ENCODE measurements at regions not wholly inside any gene's neighbourhood (a gene's known extent, or its start where the extent isn't known, plus 50 kb on each side); places are given as distances from the start of the nearest gene placed in this dataset.
"Not testable (repeated sequence)": the region's sequence is repeated elsewhere in the genome, so short reads cannot be mapped to it uniquely, and the experiment has no call there.

GRCh38 chr14:77990337-77990736 is 179.8 kb upstream of the NRXN3 start:
- DNase-seq (ENCODE audit: extremely low spot score, unreplicated experiment) = no peak
- peaks cover 14% of the 10 kb centered on the region for H3K4me1 Mint-ChIP-seq (ENCODE audit: unreplicated experiment)
- H3K36me3 Mint-ChIP-seq = no peaks in the 10 kb centered on the region
- no peaks in the 10 kb centered on the region for H3K27me3 Mint-ChIP-seq
- no peak overlapping the region for H3K4me3 Mint-ChIP-seq
- H3K9me3 Mint-ChIP-seq = no peaks in the 10 kb centered on the region
- no peak for TF ChIP-seq CTCF (conservative IDR thresholded peaks at IDR 0.05)
- H3K27ac Mint-ChIP-seq = no peak overlapping the region

GRCh38 chr14:77991128-77991772 is 178.9 kb upstream of the NRXN3 start:
- H3K36me3 Mint-ChIP-seq = no peaks in the 10 kb centered on the region
- no peak overlapping the region for H3K4me3 Mint-ChIP-seq
- H3K9me3 Mint-ChIP-seq = no peaks in the 10 kb centered on the region
- DNase-seq (ENCODE audit: extremely low spot score, unreplicated experiment) = no peak
- H3K27ac Mint-ChIP-seq = no peak overlapping the region
- peaks cover 14% of the 10 kb centered on the region for H3K4me1 Mint-ChIP-seq (ENCODE audit: unreplicated experiment)
- TF ChIP-seq CTCF (conservative IDR thresholded peaks at IDR 0.05) = no peak
- H3K27me3 Mint-ChIP-seq = no peaks in the 10 kb centered on the region

- Mint-ChIP-seq H3K4me3 (no peak overlapping the region), H3K9me3 (peaks cover 5% of the 10 kb centered on the region), H3K27ac (no peak overlapping the region), H3K4me1 (ENCODE audit: unreplicated experiment) (no peaks in the 10 kb centered on the region), H3K27me3 (peaks cover 11% of the 10 kb centered on the region), H3K36me3 (no peaks in the 10 kb centered on the region)
- TF ChIP-seq CTCF (conservative IDR thresholded peaks at IDR 0.05) = no peak
- no peak for DNase-seq (ENCODE audit: extremely low spot score, unreplicated experiment)
Measured at GRCh38 chr14:78005325-78005724, 164.8 kb upstream of the NRXN3 start.

GRCh38 chr14:78007160-78007559 is 163.0 kb upstream of the NRXN3 start:
- H3K9me3 Mint-ChIP-seq = peaks cover 3% of the 10 kb centered on the region
- no peaks in the 10 kb centered on the region for H3K4me1 Mint-ChIP-seq (ENCODE audit: unreplicated experiment)
- no peaks in the 10 kb centered on the region for H3K36me3 Mint-ChIP-seq
- H3K27me3 Mint-ChIP-seq = peaks cover 11% of the 10 kb centered on the region
- no peak for DNase-seq (ENCODE audit: extremely low spot score, unreplicated experiment)
- TF ChIP-seq CTCF (conservative IDR thresholded peaks at IDR 0.05) = no peak
- no peak overlapping the region for H3K27ac Mint-ChIP-seq
- no peak overlapping the region for H3K4me3 Mint-ChIP-seq

- Mint-ChIP-seq H3K27ac (no peak overlapping the region), H3K36me3 (no peaks in the 10 kb centered on the region), H3K27me3 (peaks cover 16% of the 10 kb centered on the region), H3K4me1 (ENCODE audit: unreplicated experiment) (no peaks in the 10 kb centered on the region), H3K4me3 (no peak overlapping the region), H3K9me3 (no peaks in the 10 kb centered on the region)
- no peak for TF ChIP-seq CTCF (conservative IDR thresholded peaks at IDR 0.05)
- DNase-seq (ENCODE audit: extremely low spot score, unreplicated experiment) = no peak
Measured at GRCh38 chr14:78010688-78011087, 159.5 kb upstream of the NRXN3 start.

GRCh38 chr14:78013911-78014310 is 156.3 kb upstream of the NRXN3 start:
- not testable (repeated sequence) for H3K27ac Mint-ChIP-seq; H3K36me3 Mint-ChIP-seq; H3K9me3 Mint-ChIP-seq; H3K4me1 Mint-ChIP-seq (ENCODE audit: unreplicated experiment); H3K4me3 Mint-ChIP-seq; DNase-seq (ENCODE audit: extremely low spot score, unreplicated experiment)
- peaks cover 17% of the 10 kb centered on the region for H3K27me3 Mint-ChIP-seq
